GM12891 (cell line): ENCODE measurements at regions not wholly inside any gene's neighbourhood (a gene's known extent, or its start where the extent isn't known, plus 50 kb on each side); places are given as distances from the start of the nearest gene placed in this dataset.

ENCODE experiments used
- POLR2A ChIP-seq: IDR thresholded peaks from 2 replicates; pipeline ENCODE4 v1.6.1; 2011; ENCODE audit warnings: low read depth, low read length, control low read depth
- POLR2AphosphoS5 ChIP-seq: IDR thresholded peaks from 2 replicates; pipeline ENCODE4 v1.6.1; 2011; ENCODE audit warnings: low read depth, low read length, control low read depth
- SPI1 ChIP-seq: IDR thresholded peaks from 2 replicates; pipeline ENCODE4 v1.6.1; 2011; ENCODE audit warnings: low read depth, low read length, control low read depth
- TAF1 ChIP-seq: IDR thresholded peaks from 2 replicates; pipeline ENCODE4 v1.6.1; 2011; ENCODE audit warnings: low read depth, low read length, control low read depth

DNA sequence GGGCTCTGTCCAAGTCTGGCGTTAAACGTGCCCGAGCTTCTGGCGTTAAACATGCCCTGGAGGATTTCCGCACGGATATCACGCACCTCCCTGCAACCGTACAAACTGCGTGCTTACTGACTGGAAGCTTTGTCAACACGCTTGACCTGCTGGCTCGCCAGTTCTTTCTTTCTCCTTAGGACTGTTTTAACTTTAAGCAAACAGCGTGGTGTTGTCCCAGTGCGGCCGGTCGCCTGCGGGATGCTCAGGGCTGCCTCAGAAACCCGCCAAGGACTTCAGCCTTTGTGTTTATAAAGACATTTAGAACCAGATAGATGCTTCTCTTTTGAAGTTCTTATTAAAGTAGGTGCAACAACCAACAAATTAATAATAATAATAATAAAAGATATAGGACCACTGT is 946.0 kb downstream of the RAB28 start:
- TF ChIP-seq POLR2AphosphoS5, result no peak
- TF ChIP-seq TAF1, result no peak
- no peak for TF ChIP-seq POLR2A
- no peak for TF ChIP-seq SPI1
